ENCODE measurements at regions not wholly inside any gene's neighbourhood (a gene's known extent, or its start where the extent isn't known, plus 50 kb on each side); places are given as distances from the start of the nearest gene placed in this dataset.

DNA sequence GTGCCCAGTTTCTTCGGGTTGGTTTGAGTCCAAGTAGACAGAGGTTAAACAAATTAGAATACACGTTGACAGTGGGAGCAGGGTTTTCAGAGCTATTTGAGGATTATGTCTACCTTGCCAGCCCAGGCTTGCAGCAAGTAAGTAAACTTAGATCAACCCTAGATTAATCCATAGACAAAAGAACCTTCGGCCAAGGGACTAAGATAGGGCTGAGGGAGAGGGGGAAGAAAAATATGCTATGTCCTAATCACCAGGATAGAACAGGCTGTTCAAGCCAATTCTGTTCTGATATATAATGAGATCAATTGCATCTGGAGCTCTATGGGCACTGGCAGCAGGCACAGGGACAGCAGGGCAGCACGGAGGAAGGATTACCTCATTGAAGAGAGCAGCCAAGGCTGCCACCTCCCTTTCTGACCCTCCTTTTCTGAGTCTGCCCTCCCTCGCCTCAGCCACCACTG, 377.7 kb downstream of the PIK3R1 start:
- H3K27ac Mint-ChIP-seq = no peak overlapping the region
- DNase-seq = no peak
- no peaks in the 10 kb centered on the region for H3K27me3 Mint-ChIP-seq
- ATAC-seq (replicated peaks) = no peak
- peaks cover 0 to 2% of the 10 kb centered on the region in 2 donors for H3K9me3 Mint-ChIP-seq
- H3K36me3 Mint-ChIP-seq = no peaks in the 10 kb centered on the region
- H3K4me1 Mint-ChIP-seq = peaks cover 0 to 2% of the 10 kb centered on the region in 2 donors
- no peak overlapping the region for H3K4me3 Mint-ChIP-seq

- Mint-ChIP-seq H3K36me3 (peaks cover 6 to 10% of the 10 kb centered on the region in 2 donors), H3K27me3 (peaks cover 5 to 16% of the 10 kb centered on the region in 2 donors), H3K4me1 (peaks cover 4 to 6% of the 10 kb centered on the region in 2 donors), H3K9me3 (peaks cover 25 to 32% of the 10 kb centered on the region in 2 donors), H3K4me3 (no peak overlapping the region), H3K27ac (no peak overlapping the region)
- DNase-seq (no peak), ATAC-seq (replicated peaks) (no peak)
Measured at GRCh38 chr5:68612972-68613371, 397.4 kb downstream of the PIK3R1 start.

DNA sequence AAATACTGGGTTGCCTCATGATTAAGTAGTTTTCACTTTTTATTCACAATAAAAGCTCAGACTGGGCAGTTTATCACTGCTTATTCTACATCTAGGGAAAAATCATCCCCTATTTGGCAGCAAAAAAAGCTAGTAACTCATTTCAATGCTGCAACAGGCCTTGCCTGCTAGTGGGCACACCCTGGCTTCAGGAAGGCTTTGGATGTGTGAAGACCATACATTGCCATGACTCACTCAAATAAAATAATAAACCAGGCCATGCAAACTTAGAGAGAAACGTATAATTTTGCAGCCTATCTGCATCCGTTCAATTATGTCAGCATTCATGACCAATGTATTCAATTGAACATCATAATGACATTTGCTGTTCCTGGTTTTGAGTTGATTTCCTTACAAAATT, 402.9 kb downstream of the PIK3R1 start:
- Mint-ChIP-seq H3K9me3 (peaks cover 6 to 10% of the 10 kb centered on the region in 2 donors), H3K27ac (no peak overlapping the region), H3K4me3 (no peak overlapping the region), H3K27me3 (peaks cover 16 to 29% of the 10 kb centered on the region in 2 donors), H3K36me3 (no peaks in the 10 kb centered on the region), H3K4me1 (no peaks in the 10 kb centered on the region)
- no peak for ATAC-seq (replicated peaks)
- no peak for DNase-seq

- Mint-ChIP-seq H3K27me3 (peaks cover 8 to 14% of the 10 kb centered on the region in 2 donors), H3K27ac (no peak overlapping the region), H3K36me3 (no peaks in the 10 kb centered on the region), H3K9me3 (peaks cover 0 to 2% of the 10 kb centered on the region in 2 donors), H3K4me1 (no peaks in the 10 kb centered on the region), H3K4me3 (no peak overlapping the region)
- ATAC-seq (replicated peaks) (no peak), DNase-seq (no peak)
Measured at GRCh38 chr5:68627001-68627400, 411.4 kb downstream of the PIK3R1 start.

DNA sequence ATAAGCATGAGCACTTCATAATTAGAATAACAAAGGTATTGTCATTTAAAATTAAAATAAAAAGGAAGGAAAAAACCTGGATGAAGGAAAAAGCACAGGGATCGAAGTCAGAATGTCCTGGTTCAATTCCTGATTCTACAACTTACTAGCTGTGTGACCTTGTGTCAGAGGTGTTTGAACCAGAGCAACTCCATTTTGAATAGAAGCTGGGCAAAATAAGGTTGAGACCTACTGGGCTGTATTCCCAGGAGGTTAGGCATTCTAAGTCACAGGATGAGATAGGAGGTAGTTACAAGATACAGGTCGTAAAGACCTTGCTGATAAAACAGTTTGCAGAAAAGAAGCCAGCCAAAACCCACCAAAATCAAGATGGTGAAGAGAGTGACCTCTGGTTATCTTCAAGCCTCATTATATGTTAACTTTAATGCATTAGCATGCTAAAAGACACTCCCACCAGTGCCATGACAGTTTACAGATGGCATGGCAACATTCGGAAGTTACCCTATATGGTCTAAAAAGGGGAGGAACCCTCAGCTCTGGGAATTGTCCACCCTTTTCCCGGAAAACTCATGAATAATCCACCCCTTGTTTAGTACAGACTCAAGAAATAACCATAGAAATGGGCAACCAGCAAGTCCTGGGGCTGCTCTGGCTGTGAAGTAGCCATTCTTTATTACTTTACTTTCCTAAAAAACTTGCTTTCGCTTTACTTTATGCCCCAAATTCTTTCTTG, 412.7 kb downstream of the PIK3R1 start:
- Mint-ChIP-seq H3K9me3 (peaks cover 0 to 2% of the 10 kb centered on the region in 2 donors), H3K27me3 (peaks cover 9 to 11% of the 10 kb centered on the region in 2 donors), H3K4me3 (no peak overlapping the region), H3K4me1 (no peaks in the 10 kb centered on the region), H3K36me3 (no peaks in the 10 kb centered on the region), H3K27ac (no peak overlapping the region)
- no peak for ATAC-seq (replicated peaks)
- no peak for DNase-seq

GRCh38 chr5:68630354-68630753, 414.8 kb downstream of the PIK3R1 start:
- H3K9me3 Mint-ChIP-seq = peaks cover 0 to 2% of the 10 kb centered on the region in 2 donors
- H3K27ac Mint-ChIP-seq = no peak overlapping the region
- no peaks in the 10 kb centered on the region for H3K4me1 Mint-ChIP-seq
- DNase-seq (no peak), ATAC-seq (replicated peaks) (no peak)
- H3K4me3 Mint-ChIP-seq = no peak overlapping the region
- H3K27me3 Mint-ChIP-seq = peaks cover 4 to 5% of the 10 kb centered on the region in 2 donors
- H3K36me3 Mint-ChIP-seq = no peaks in the 10 kb centered on the region

DNA sequence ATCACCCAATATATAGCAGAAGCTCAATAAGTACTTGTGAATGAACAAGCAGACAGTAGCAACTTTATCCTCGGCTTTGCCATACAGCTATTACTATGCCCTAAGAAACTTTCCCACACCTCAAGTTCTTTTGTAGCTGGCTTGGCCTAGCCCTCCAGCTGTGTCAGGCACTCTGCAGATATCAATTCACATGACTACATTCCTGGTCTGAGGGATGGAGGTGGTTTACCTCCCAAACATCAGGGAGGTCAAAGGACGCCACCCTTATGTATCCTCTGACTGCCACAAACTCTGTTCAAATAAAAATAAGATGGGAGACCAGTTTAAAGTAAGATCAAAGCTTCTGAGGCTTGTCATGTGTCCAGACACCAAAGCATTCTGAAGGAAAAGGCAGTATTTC, 416.3 kb downstream of the PIK3R1 start:
- Mint-ChIP-seq H3K36me3 (no peaks in the 10 kb centered on the region), H3K27ac (no peak overlapping the region), H3K4me3 (no peak overlapping the region), H3K27me3 (peaks cover 4 to 5% of the 10 kb centered on the region in 2 donors), H3K4me1 (peaks cover 0 to 3% of the 10 kb centered on the region in 2 donors), H3K9me3 (peaks cover 0 to 2% of the 10 kb centered on the region in 2 donors)
- no peak for ATAC-seq (replicated peaks)
- DNase-seq = no peak

DNA sequence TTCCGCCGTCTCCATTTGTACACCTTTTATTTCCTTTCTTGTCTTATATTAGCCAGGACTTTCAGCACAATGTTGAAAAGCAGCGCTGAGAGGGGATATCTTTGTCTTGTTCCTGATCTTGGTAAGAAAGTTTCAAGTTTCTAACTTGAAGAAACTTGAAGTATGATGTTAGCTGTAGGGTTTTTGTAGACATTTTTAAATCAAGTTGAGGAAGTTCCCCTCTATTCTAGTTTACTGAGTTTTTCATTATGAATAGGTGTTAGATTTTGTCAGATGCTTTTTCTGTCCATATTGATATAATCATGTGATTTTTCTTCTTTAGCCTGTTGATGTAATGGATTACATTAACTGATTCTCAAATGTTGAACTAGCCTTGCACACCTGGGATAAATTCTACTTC, 425.7 kb downstream of the PIK3R1 start:
- peaks cover 5 to 6% of the 10 kb centered on the region in 2 donors for H3K27me3 Mint-ChIP-seq
- peak overlapping the region; percentile 65 for H3K27ac Mint-ChIP-seq
- peaks cover 6 to 22% of the 10 kb centered on the region in 2 donors for H3K4me1 Mint-ChIP-seq
- DNase-seq (no peak), ATAC-seq (replicated peaks) (peak in 1 of 2 donors; percentile 40)
- H3K4me3 Mint-ChIP-seq = no peak overlapping the region
- no peaks in the 10 kb centered on the region for H3K36me3 Mint-ChIP-seq
- peaks cover 2 to 4% of the 10 kb centered on the region in 2 donors for H3K9me3 Mint-ChIP-seq

GRCh38 chr5:68643064-68643463, 427.5 kb downstream of the PIK3R1 start:
- DNase-seq (no peak), ATAC-seq (replicated peaks) (no peak)
- Mint-ChIP-seq H3K27me3 (peaks cover 5 to 6% of the 10 kb centered on the region in 2 donors), H3K27ac (no peak overlapping the region), H3K36me3 (no peaks in the 10 kb centered on the region), H3K9me3 (peaks cover 2 to 4% of the 10 kb centered on the region in 2 donors), H3K4me3 (no peak overlapping the region), H3K4me1 (peaks cover 6 to 22% of the 10 kb centered on the region in 2 donors)

DNA sequence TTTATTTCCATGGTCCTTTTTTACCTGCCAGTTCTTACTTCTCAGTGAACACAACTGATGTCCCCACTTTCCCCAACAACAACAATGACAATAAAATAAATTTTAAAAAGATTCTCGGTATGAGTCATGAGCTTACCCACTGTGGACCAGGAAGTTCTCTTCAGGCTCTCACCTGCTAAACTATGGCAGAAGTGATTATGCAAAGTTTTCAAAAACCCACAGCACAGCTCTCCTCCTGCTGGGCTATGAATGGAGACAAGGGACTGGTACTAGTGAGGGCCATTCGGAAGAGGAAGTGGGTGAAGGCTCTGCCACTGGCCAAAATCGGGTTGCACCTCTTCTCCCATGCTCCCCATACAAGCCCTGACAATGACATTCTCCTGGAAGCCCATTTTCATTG, 429.4 kb downstream of the PIK3R1 start:
- peaks cover 6 to 22% of the 10 kb centered on the region in 2 donors for H3K4me1 Mint-ChIP-seq
- no peaks in the 10 kb centered on the region for H3K36me3 Mint-ChIP-seq
- peaks cover 2 to 4% of the 10 kb centered on the region in 2 donors for H3K9me3 Mint-ChIP-seq
- H3K27me3 Mint-ChIP-seq = peaks cover 5 to 6% of the 10 kb centered on the region in 2 donors
- DNase-seq = peak; percentile 18
- H3K27ac Mint-ChIP-seq = no peak overlapping the region
- no peak overlapping the region for H3K4me3 Mint-ChIP-seq
- peak; percentile 95 to 98 for ATAC-seq (replicated peaks)

DNA sequence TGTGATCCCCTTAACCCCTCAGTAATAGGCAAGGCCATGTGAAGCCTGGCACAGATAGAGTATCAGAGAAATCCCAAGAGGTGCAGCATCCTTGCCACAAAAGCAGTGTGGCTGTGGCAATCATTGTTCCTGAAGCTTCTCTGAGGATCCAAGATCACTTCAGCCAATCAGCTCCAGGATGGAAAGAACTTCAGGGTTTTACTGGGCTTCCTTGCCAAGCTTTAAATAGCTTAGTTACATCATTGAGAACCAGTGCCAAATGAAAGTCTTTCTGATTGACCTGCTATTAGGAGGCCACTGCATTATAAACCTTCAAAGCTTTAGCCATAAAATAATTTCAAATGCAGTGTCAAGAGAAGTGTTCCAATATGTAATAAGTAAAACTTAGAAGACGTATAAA, 430.6 kb downstream of the PIK3R1 start:
- ATAC-seq (replicated peaks) (no peak), DNase-seq (no peak)
- Mint-ChIP-seq H3K36me3 (no peaks in the 10 kb centered on the region), H3K4me1 (peaks cover 5 to 20% of the 10 kb centered on the region in 2 donors), H3K27ac (no peak overlapping the region), H3K9me3 (peaks cover 2 to 4% of the 10 kb centered on the region in 2 donors), H3K27me3 (peaks cover 5 to 6% of the 10 kb centered on the region in 2 donors), H3K4me3 (no peak overlapping the region)

- Mint-ChIP-seq H3K4me3 (no peak overlapping the region), H3K27me3 (peaks cover 3% of the 10 kb centered on the region in 2 donors), H3K9me3 (peaks cover 0 to 2% of the 10 kb centered on the region in 2 donors), H3K27ac (no peak overlapping the region), H3K36me3 (no peaks in the 10 kb centered on the region), H3K4me1 (peaks cover 4 to 17% of the 10 kb centered on the region in 2 donors)
- DNase-seq (no peak), ATAC-seq (replicated peaks) (no peak)
Measured at GRCh38 chr5:68647743-68648142, 432.2 kb downstream of the PIK3R1 start.

- Mint-ChIP-seq H3K27me3 (no peaks in the 10 kb centered on the region), H3K4me3 (no peak overlapping the region), H3K4me1 (peaks cover 4 to 17% of the 10 kb centered on the region in 2 donors)
Measured at GRCh38 chr5:68648944-68649857, 433.6 kb downstream of the PIK3R1 start.

GRCh38 chr5:68652534-68652965, 437.0 kb downstream of the PIK3R1 start:
- DNase-seq = no peak
- Mint-ChIP-seq H3K27ac (no peak overlapping the region), H3K9me3 (no peaks in the 10 kb centered on the region), H3K27me3 (no peaks in the 10 kb centered on the region), H3K36me3 (no peaks in the 10 kb centered on the region), H3K4me1 (peaks cover 0 to 4% of the 10 kb centered on the region in 2 donors), H3K4me3 (no peak overlapping the region)
- ATAC-seq (replicated peaks) = no peak

More at GRCh38 chr5:68648944-68649857, 433.6 kb downstream of the PIK3R1 start:
- Mint-ChIP-seq H3K9me3 (no peaks in the 10 kb centered on the region), H3K27ac (no peak overlapping the region), H3K36me3 (no peaks in the 10 kb centered on the region)
- DNase-seq = no peak
- no peak for ATAC-seq (replicated peaks)
